Fibroblast of skin of right biceps (primary cell): ENCODE measurements at regions not wholly inside any gene's neighbourhood (a gene's known extent, or its start where the extent isn't known, plus 50 kb on each side); places are given as distances from the start of the nearest gene placed in this dataset.

ENCODE experiments used
- DNase-seq: peaks from one replicate; pipeline ENCODE4 v3.0.0-alpha.2; 2013

- DNase-seq = no peak
Observed at GRCh38 chr2:149841396-149841795, 253.8 kb upstream of the MMADHC start.

GRCh38 chr2:149832324-149832723, 244.7 kb upstream of the MMADHC start:
- peak; percentile 30 for DNase-seq

GRCh38 chr2:149828520-149829210, 241.1 kb upstream of the MMADHC start:
- DNase-seq = peak; percentile 18

- DNase-seq = no peak
Observed at GRCh38 chr2:149827585-149828126, 240.1 kb upstream of the MMADHC start.

GRCh38 chr2:149826471-149827125, 239.0 kb upstream of the MMADHC start:
- DNase-seq = peak; percentile 51

- DNase-seq = no peak
Observed at GRCh38 chr2:149825473-149825872, 237.9 kb upstream of the MMADHC start.

- no peak for DNase-seq
Observed at GRCh38 chr2:149824136-149824535, 236.6 kb upstream of the MMADHC start.

GRCh38 chr2:149819356-149819957, 231.9 kb upstream of the MMADHC start:
- no peak for DNase-seq

GRCh38 chr2:149816756-149817551, 229.4 kb upstream of the MMADHC start:
- peak; percentile 19 for DNase-seq

- DNase-seq = no peak
Observed at GRCh38 chr2:149815941-149816340, 228.4 kb upstream of the MMADHC start.

GRCh38 chr2:149814901-149815300, 227.3 kb upstream of the MMADHC start:
- no peak for DNase-seq

GRCh38 chr2:149814049-149814448, 226.5 kb upstream of the MMADHC start:
- no peak for DNase-seq

- DNase-seq = no peak
Observed at GRCh38 chr2:149808556-149808955, 221.0 kb upstream of the MMADHC start.

- no peak for DNase-seq
Observed at GRCh38 chr2:149806651-149807050, 219.1 kb upstream of the MMADHC start.

- DNase-seq = no peak
Observed at GRCh38 chr2:149800624-149801542, 213.3 kb upstream of the MMADHC start.

GRCh38 chr2:149799013-149799705, 211.6 kb upstream of the MMADHC start:
- peak; percentile 35 for DNase-seq

- DNase-seq = no peak
Observed at GRCh38 chr2:149797030-149797429, 209.5 kb upstream of the MMADHC start.

GRCh38 chr2:149789549-149789948, 202.0 kb upstream of the MMADHC start:
- no peak for DNase-seq

GRCh38 chr2:149787206-149787605, 199.6 kb upstream of the MMADHC start:
- DNase-seq = no peak

- no peak for DNase-seq
Observed at GRCh38 chr2:149783284-149783683, 195.7 kb upstream of the MMADHC start.

GRCh38 chr2:149782572-149782971, 195.0 kb upstream of the MMADHC start:
- no peak for DNase-seq
